ENCODE measurements at regions not wholly inside any gene's neighbourhood (a gene's known extent, or its start where the extent isn't known, plus 50 kb on each side); places are given as distances from the start of the nearest gene placed in this dataset.

GRCh38 chr1:172980456-172980855 lies 70.3 kb downstream of the TNFSF18 start:
- H3K4me3 Mint-ChIP-seq: no peak overlapping the region
- intact Hi-C loops (cut with micrococcal nuclease): no loop called here
- no peaks in the 10 kb centered on the region for H3K4me1 Mint-ChIP-seq (ENCODE audit: low read depth)
- no peaks in the 10 kb centered on the region for H3K27me3 Mint-ChIP-seq
- ChIA-PET CTCF (no interaction called here), POLR2A (no interaction called here)
- no peak for DNase-seq
- no peak overlapping the region for H3K27ac Mint-ChIP-seq
- H3K9me3 Mint-ChIP-seq: peaks cover 2% of the 10 kb centered on the region
- H3K36me3 Mint-ChIP-seq: no peaks in the 10 kb centered on the region

DNA sequence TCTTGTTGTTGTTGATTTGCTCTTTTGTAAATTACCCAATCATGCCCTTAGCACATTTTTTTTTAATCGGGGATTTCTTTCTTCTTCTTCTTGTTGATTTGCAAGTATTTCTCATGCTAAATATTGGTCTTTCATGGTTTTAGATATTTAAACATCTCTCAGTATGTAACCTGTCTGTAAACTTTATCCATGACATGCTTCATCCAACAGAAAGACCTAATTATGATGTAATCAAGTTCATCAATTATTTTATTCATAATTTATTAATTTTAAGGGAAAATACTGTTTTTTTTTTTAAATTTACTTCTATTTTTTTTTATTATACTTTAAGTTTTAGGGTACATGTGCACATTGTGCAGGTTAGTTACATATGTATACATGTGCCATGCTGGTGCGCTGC lies 69.8 kb downstream of the TNFSF18 start:
- H3K4me1 Mint-ChIP-seq (ENCODE audit: low read depth): no peaks in the 10 kb centered on the region
- no peak overlapping the region for H3K4me3 Mint-ChIP-seq
- no peak for DNase-seq
- intact Hi-C loops (cut with micrococcal nuclease): no loop called here
- POLR2A ChIA-PET: no interaction called here
- CTCF ChIA-PET: no interaction called here
- H3K36me3 Mint-ChIP-seq: no peaks in the 10 kb centered on the region
- peaks cover 2% of the 10 kb centered on the region for H3K9me3 Mint-ChIP-seq
- H3K27ac Mint-ChIP-seq: no peak overlapping the region
- no peaks in the 10 kb centered on the region for H3K27me3 Mint-ChIP-seq
